CD14-positive monocyte (primary cell): ENCODE measurements at regions not wholly inside any gene's neighbourhood (a gene's known extent, or its start where the extent isn't known, plus 50 kb on each side); places are given as distances from the start of the nearest gene placed in this dataset.

Source experiments
- DNase-seq, 3 donors: peaks; one replicate each; pipeline ENCODE4 v3.0.0-alpha.2; 2011 to 2022
- H2AFZ ChIP-seq: 2 replicates; pipeline ENCODE4 v1.6.0; 2012; ENCODE audit warnings: mild to moderate bottlenecking, low read depth, low read length, inconsistent platforms; ENCODE audit not compliant: insufficient read depth, poor library complexity, severe bottlenecking
- H3K27ac ChIP-seq, 2 donors: 1 replicate in 1 of 2; 2 replicates in 1 of 2; pipeline ENCODE4 v1.5.1; 2012 to 2013; ENCODE audit warnings: low read length in 2 of 2, control low read depth in 1 of 2, inconsistent platforms in 1 of 2, low read depth in 1 of 2, mild to moderate bottlenecking in 1 of 2
- H3K27me3 ChIP-seq, 2 donors: one replicate each; pipeline versions ENCODE4 v1.6.0 to v1.6.1; 2011 to 2013; ENCODE audit warnings: low read length in 2 of 2; ENCODE audit not compliant: control insufficient read depth in 2 of 2, insufficient read depth in 2 of 2
- H3K36me3 ChIP-seq, 2 donors: replicated peaks in 1 of 2; 1 replicate in 1 of 2; 2 replicates in 1 of 2; pipeline versions ENCODE4 v1.5.1 to v1.6.1; 2012 to 2013; ENCODE audit warnings: low read length in 2 of 2, control low read depth in 1 of 2, inconsistent platforms in 1 of 2, mild to moderate bottlenecking in 1 of 2; ENCODE audit not compliant: insufficient read depth in 2 of 2, control insufficient read depth in 1 of 2
- H3K4me1 ChIP-seq, 2 donors: 1 replicate in 1 of 2; 2 replicates in 1 of 2; pipeline versions ENCODE4 v1.5.1 to v1.6.1; 2012 to 2013; ENCODE audit warnings: low read length in 2 of 2, control low read depth in 1 of 2, inconsistent platforms in 1 of 2, mild to moderate bottlenecking in 1 of 2, moderate library complexity in 1 of 2; ENCODE audit not compliant: insufficient read depth in 2 of 2, control insufficient read depth in 1 of 2
- H3K4me2 ChIP-seq: replicated peaks from 2 replicates; pipeline ENCODE3; 2012; ENCODE audit warnings: low read length, moderate library complexity, mild to moderate bottlenecking; ENCODE audit not compliant: poor library complexity, severe bottlenecking; ENCODE audit errors: extremely low read depth
- H3K4me3 ChIP-seq, 3 experiments: fragments of 200-600 bp in 1 of 3; sonication (generic) in 1 of 3; replicated peaks in 1 of 3; 1 replicate in 2 of 3; 2 replicates in 1 of 3; pipeline ENCODE4 v1.5.1; 2011 to 2013; ENCODE audit warnings: low read length in 3 of 3, mild to moderate bottlenecking in 3 of 3, control low read depth in 2 of 3, low read depth in 2 of 3, inconsistent platforms in 1 of 3, moderate library complexity in 1 of 3
- H3K79me2 ChIP-seq: 2 replicates; pipeline ENCODE4 v1.6.0; 2012; ENCODE audit warnings: mild to moderate bottlenecking, control low read depth, inconsistent platforms, low read length, moderate library complexity; ENCODE audit not compliant: insufficient read depth
- H3K9ac ChIP-seq: 2 replicates; pipeline ENCODE4 v1.6.0; 2017; ENCODE audit warnings: low read length, mild to moderate bottlenecking; ENCODE audit not compliant: insufficient read depth, poor library complexity, severe bottlenecking
- H3K9me3 ChIP-seq, 2 donors: replicated peaks in 1 of 2; 1 replicate in 1 of 2; 2 replicates in 1 of 2; pipeline versions ENCODE4 v1.5.1 to v1.6.1; 2012 to 2013; ENCODE audit warnings: low read length in 2 of 2, control low read depth in 1 of 2; ENCODE audit not compliant: control insufficient read depth in 1 of 2, insufficient read depth in 1 of 2
- H4K20me1 ChIP-seq: 2 replicates; pipeline ENCODE4 v1.6.0; 2012; ENCODE audit warnings: mild to moderate bottlenecking, low read length, control low read depth, moderate library complexity; ENCODE audit not compliant: insufficient read depth
- H3K27ac Mint-ChIP-seq, 7 donors: one replicate each; pipeline ENCODE4 v1.8.0; 2020; ENCODE audit warnings: mild to moderate bottlenecking in 7 of 7, mixed read lengths in 7 of 7, moderate library complexity in 6 of 7, inconsistent platforms in 2 of 7
- H3K27me3 Mint-ChIP-seq, 3 donors: one replicate each; pipeline ENCODE4 v1.8.0; 2021 to 2022; ENCODE audit warnings: low read depth in 3 of 3, mild to moderate bottlenecking in 3 of 3, mixed read lengths in 3 of 3, moderate library complexity in 3 of 3, inconsistent platforms in 1 of 3
- H3K36me3 Mint-ChIP-seq, 2 donors: one replicate each; pipeline ENCODE4 v1.8.0; 2020; ENCODE audit warnings: mixed read lengths in 2 of 2, inconsistent platforms in 1 of 2, mild to moderate bottlenecking in 1 of 2
- H3K4me1 Mint-ChIP-seq: one replicate; pipeline ENCODE4 v1.8.0; 2020; ENCODE audit warnings: mild to moderate bottlenecking, mixed read lengths
- H3K4me3 Mint-ChIP-seq, 2 donors: one replicate each; pipeline ENCODE4 v1.8.0; 2020; ENCODE audit warnings: mild to moderate bottlenecking in 2 of 2, mixed read lengths in 2 of 2, moderate library complexity in 1 of 2
- H3K9me3 Mint-ChIP-seq, 7 donors: one replicate each; pipeline ENCODE4 v1.8.0; 2020 to 2022; ENCODE audit warnings: mixed read lengths in 7 of 7, mild to moderate bottlenecking in 6 of 7, moderate library complexity in 6 of 7, inconsistent platforms in 2 of 7
- CTCF ChIP-seq: fragments of 200-600 bp; IDR thresholded peaks from one replicate; pipeline ENCODE4 v1.8.0; 2022; ENCODE audit warnings: antibody characterized with exemption, mild to moderate bottlenecking
- WGBS: methylation state at CpG from one replicate; pipeline ENCODE4 v1.1.5; 2013; ENCODE audit warnings: missing lambda C conversion rate; ENCODE audit not compliant: insufficient coverage; 5-methylcytosine and 5-hydroxymethylcytosine counted together
- intact Hi-C, 2 donors: fragments of 100-400 bp; cut with micrococcal nuclease; formaldehyde crosslinking; loops; one replicate each; pipeline versions ENCODE4 v1.15.0 to v1.15.1; 2023

- Mint-ChIP-seq H3K27ac (no peak overlapping the region), H3K9me3 (peaks cover 0 to 3% (median 0%) of the 10 kb centered on the region in 7 donors), H3K36me3 (no peaks in the 10 kb centered on the region), H3K4me1 (no peaks in the 10 kb centered on the region), H3K4me3 (no peak overlapping the region), H3K27me3 (no peaks in the 10 kb centered on the region)
- no peak for TF ChIP-seq CTCF
- Histone ChIP-seq H3K4me3 (no peak overlapping the region), H3K36me3 (no peaks in the 10 kb centered on the region), H3K9ac (no peak overlapping the region), H3K79me2 (no peaks in the 10 kb centered on the region), H3K4me1 (no peaks in the 10 kb centered on the region), H4K20me1 (no peaks in the 10 kb centered on the region), H3K27ac (no peak overlapping the region), H3K27me3 (no peaks in the 10 kb centered on the region), H3K9me3 (no peaks in the 10 kb centered on the region), H3K4me2 (no peak overlapping the region), H2AFZ (no peak overlapping the region)
- 83% methylated on average over 1 of the region's 2 CpGs for WGBS
- intact Hi-C loops, result no loop called here
- no peak for DNase-seq
Observed at GRCh38 chr13:64239372-64239771, 2823.7 kb upstream of the PCDH20 start.

GRCh38 chr13:64234255-64234654 lies 2818.6 kb upstream of the PCDH20 start:
- H3K79me2 ChIP-seq, result no peaks in the 10 kb centered on the region
- no peaks in the 10 kb centered on the region for H3K4me1 Mint-ChIP-seq
- no peak overlapping the region for H3K4me3 Mint-ChIP-seq
- H3K9me3 ChIP-seq, result peaks cover 0 to 2% of the 10 kb centered on the region in 2 donors
- H3K36me3 Mint-ChIP-seq, result no peaks in the 10 kb centered on the region
- H4K20me1 ChIP-seq, result no peaks in the 10 kb centered on the region
- no peak for TF ChIP-seq CTCF
- no peak overlapping the region for H3K4me2 ChIP-seq
- intact Hi-C loops, result no loop called here
- DNase-seq, result no peak
- H3K9me3 Mint-ChIP-seq, result peaks cover 0 to 11% (median 0%) of the 10 kb centered on the region in 7 donors
- H3K9ac ChIP-seq, result no peak overlapping the region
- no peaks in the 10 kb centered on the region for H3K4me1 ChIP-seq
- H2AFZ ChIP-seq, result no peak overlapping the region
- no CpG with 5 or more reads among the region's 4 CpGs for WGBS
- no peaks in the 10 kb centered on the region for H3K36me3 ChIP-seq
- H3K27me3 ChIP-seq, result no peaks in the 10 kb centered on the region
- H3K27me3 Mint-ChIP-seq, result no peaks in the 10 kb centered on the region
- H3K27ac Mint-ChIP-seq, result no peak overlapping the region
- no peak overlapping the region for H3K4me3 ChIP-seq
- no peak overlapping the region for H3K27ac ChIP-seq
